H1 (cell line): ENCODE measurements at regions not wholly inside any gene's neighbourhood (a gene's known extent, or its start where the extent isn't known, plus 50 kb on each side); places are given as distances from the start of the nearest gene placed in this dataset.

Experiments used
- CTCF ChIA-PET: fragments of 300-600 bp; sonication (Branson Sonifier 250); formaldehyde crosslinking; loops from one replicate; lab custom pipeline; 2021; ENCODE audit not compliant: partially characterized antibody; lab: Charles Lee
- POLR2A ChIA-PET: fragments of 300-600 bp; sonication (Branson Sonifier 250); formaldehyde crosslinking; loops from one replicate; lab custom pipeline; 2021; ENCODE audit warnings: inconsistent platforms; ENCODE audit not compliant: partially characterized antibody; lab: Charles Lee
- DNase-seq, 2 experiments: peaks; one replicate each; pipeline versions ENCODE4 v3.0.0 to v3.0.0-alpha.2; 2010 to 2022; ENCODE audit warnings: low spot score in 2 of 2, low read depth in 1 of 2, mixed read lengths in 1 of 2
- FAIRE-seq: peaks from 2 replicates; lab custom pipeline; 2011; peaks lifted over from hg19 to GRCh38; lab: Jason Lieb, UNC
- H2AFZ ChIP-seq: 2 replicates; pipeline ENCODE4 v1.8.1; 2012; ENCODE audit warnings: low read length, inconsistent platforms
- H2AK5ac ChIP-seq: 2 replicates; pipeline ENCODE4 v1.6.1; 2013; ENCODE audit warnings: low read depth, low read length
- H2BK120ac ChIP-seq: replicated peaks from 2 replicates; pipeline ENCODE3; 2013; ENCODE audit warnings: low read depth, low read length, inconsistent platforms
- H2BK12ac ChIP-seq: 2 replicates; pipeline ENCODE4 v1.6.1; 2013; ENCODE audit warnings: low read depth, low read length
- H2BK15ac ChIP-seq: 2 replicates; pipeline ENCODE4 v1.6.1; 2013; ENCODE audit warnings: low read length
- H2BK20ac ChIP-seq: 2 replicates; pipeline ENCODE4 v1.6.1; 2013; ENCODE audit warnings: low read length
- H2BK5ac ChIP-seq: 2 replicates; pipeline ENCODE4 v1.6.1; 2013; ENCODE audit warnings: low read depth, low read length
- H3K14ac ChIP-seq: 2 replicates; pipeline ENCODE4 v1.6.1; 2013; ENCODE audit warnings: inconsistent platforms; ENCODE audit not compliant: insufficient read length
- H3K18ac ChIP-seq: 2 replicates; pipeline ENCODE4 v1.6.1; 2013; ENCODE audit warnings: low read length; ENCODE audit errors: extremely low read depth
- H3K23ac ChIP-seq: 2 replicates; pipeline ENCODE4 v1.6.1; 2013; ENCODE audit warnings: inconsistent platforms; ENCODE audit not compliant: insufficient read length
- H3K23me2 ChIP-seq: 2 replicates; pipeline ENCODE4 v1.6.1; 2013; ENCODE audit warnings: low read depth, low read length
- H3K27ac ChIP-seq: 2 replicates; pipeline ENCODE4 v1.6.1; 2011; ENCODE audit warnings: low read depth, low read length, inconsistent platforms
- H3K27me3 ChIP-seq, 4 experiments: replicated peaks in 1 of 4; 1 replicate in 1 of 4; 2 replicates in 3 of 4; pipeline versions ENCODE4 v1.6.1 to v1.8.1; 2011 to 2013; ENCODE audit warnings: low read length in 3 of 4, mild to moderate bottlenecking in 3 of 4, inconsistent platforms in 2 of 4, mixed read lengths in 2 of 4, moderate library complexity in 1 of 4; ENCODE audit not compliant: control insufficient read depth in 3 of 4, insufficient read depth in 3 of 4; ENCODE audit errors: extremely low read depth in 1 of 4
- H3K36me3 ChIP-seq, 4 experiments: 2 replicates each; pipeline versions ENCODE4 v1.6.1 to v1.8.1; 2011 to 2013; ENCODE audit warnings: mild to moderate bottlenecking in 4 of 4, low read length in 3 of 4, moderate library complexity in 2 of 4, control low read depth in 1 of 4, inconsistent platforms in 1 of 4; ENCODE audit not compliant: insufficient read depth in 4 of 4, control insufficient read depth in 2 of 4
- H3K4ac ChIP-seq: replicated peaks from 2 replicates; pipeline ENCODE3; 2013; ENCODE audit warnings: low read length, low read depth, mixed read lengths, inconsistent platforms; ENCODE audit not compliant: insufficient read length
- H3K4me1 ChIP-seq, 4 experiments: replicated peaks in 1 of 4; 1 replicate in 1 of 4; 2 replicates in 3 of 4; pipeline versions ENCODE4 v1.6.1 to v1.8.1; 2011 to 2013; ENCODE audit warnings: low read length in 3 of 4, inconsistent platforms in 2 of 4, mixed read lengths in 1 of 4; ENCODE audit not compliant: insufficient read depth in 4 of 4, control insufficient read depth in 3 of 4
- H3K4me2 ChIP-seq, 2 experiments: 2 replicates each; pipeline versions ENCODE4 v1.6.1 to v1.8.1; 2011 to 2013; ENCODE audit warnings: low read depth in 2 of 2, low read length in 2 of 2, control low read depth in 1 of 2, inconsistent platforms in 1 of 2, mild to moderate bottlenecking in 1 of 2; ENCODE audit not compliant: insufficient read depth in 1 of 2
- H3K4me3 ChIP-seq, 4 experiments: fragments of 200-600, 300-600 bp in 1 of 4; sonication (generic), shearing (Covaris generic), sonication (Bioruptor Twin) in 1 of 4; 2 replicates each; pipeline versions ENCODE4 v1.5.1 to v1.8.1; 2011 to 2016; ENCODE audit warnings: low read length in 4 of 4, low read depth in 3 of 4, control low read depth in 2 of 4, inconsistent platforms in 2 of 4, mild to moderate bottlenecking in 2 of 4, mixed read lengths in 1 of 4, moderate library complexity in 1 of 4; ENCODE audit not compliant: insufficient read depth in 2 of 4; ENCODE audit errors: extremely low read depth in 1 of 4
- H3K56ac ChIP-seq: replicated peaks from 2 replicates; pipeline ENCODE3; 2013; ENCODE audit warnings: low read depth, mild to moderate bottlenecking, mixed read lengths, low read length, inconsistent platforms; ENCODE audit not compliant: insufficient read length
- H3K79me1 ChIP-seq: 2 replicates; pipeline ENCODE4 v1.6.1; 2013; ENCODE audit warnings: low read depth, low read length, control low read depth
- H3K79me2 ChIP-seq, 2 experiments: 2 replicates each; pipeline versions ENCODE4 v1.6.1 to v1.8.1; 2012 to 2013; ENCODE audit warnings: low read length in 2 of 2, mild to moderate bottlenecking in 2 of 2, inconsistent platforms in 1 of 2; ENCODE audit not compliant: insufficient read depth in 2 of 2, control insufficient read depth in 1 of 2
- H3K9ac ChIP-seq, 4 experiments: replicated peaks in 1 of 4; 1 replicate in 1 of 4; 2 replicates in 3 of 4; pipeline versions ENCODE4 v1.6.1 to v1.8.1; 2011 to 2013; ENCODE audit warnings: low read depth in 3 of 4, low read length in 3 of 4, control low read depth in 2 of 4, mild to moderate bottlenecking in 2 of 4, moderate library complexity in 2 of 4, inconsistent platforms in 1 of 4; ENCODE audit errors: extremely low read depth in 1 of 4
- H3K9me3 ChIP-seq, 2 experiments: 2 replicates each; pipeline versions ENCODE4 v1.6.1 to v1.8.1; 2012 to 2013; ENCODE audit warnings: mild to moderate bottlenecking in 2 of 2, moderate library complexity in 2 of 2, control low read depth in 1 of 2, inconsistent platforms in 1 of 2, low read depth in 1 of 2, low read length in 1 of 2, mixed read lengths in 1 of 2; ENCODE audit not compliant: insufficient read depth in 2 of 2
- H4K20me1 ChIP-seq, 2 experiments: replicated peaks in 1 of 2; 2 replicates each; pipeline versions ENCODE3 to v1.8.1; 2011 to 2013; ENCODE audit warnings: inconsistent platforms in 2 of 2, low read length in 2 of 2, mild to moderate bottlenecking in 1 of 2; ENCODE audit not compliant: insufficient read depth in 2 of 2, control insufficient read depth in 1 of 2
- H4K5ac ChIP-seq: 2 replicates; pipeline ENCODE4 v1.6.1; 2013; ENCODE audit warnings: low read length, low read depth, mixed read lengths, inconsistent platforms; ENCODE audit not compliant: insufficient read length
- H4K8ac ChIP-seq: 2 replicates; pipeline ENCODE4 v1.8.0; 2013; ENCODE audit warnings: mild to moderate bottlenecking, moderate library complexity, low read length, inconsistent platforms; ENCODE audit not compliant: insufficient read depth; ENCODE audit errors: extremely low read depth
- H4K91ac ChIP-seq: replicated peaks from 2 replicates; pipeline ENCODE3; 2013; ENCODE audit warnings: low read length, mixed read lengths, inconsistent platforms; ENCODE audit not compliant: insufficient read length
- WGBS, 2 experiments: shearing (Covaris generic) in 1 of 2; methylation state at CpG; one replicate each; pipeline versions ENCODE4 v1.1.6 to v1.1.7; 2013 to 2015; ENCODE audit warnings: low lambda C conversion rate in 2 of 2, mixed read lengths in 2 of 2, inconsistent platforms in 1 of 2, low coverage in 1 of 2, missing lambda C conversion rate in 1 of 2; ENCODE audit not compliant: insufficient replicate concordance in 2 of 2, insufficient coverage in 1 of 2, insufficient read length in 1 of 2; ENCODE audit errors: extremely low coverage in 1 of 2, missing lambda C conversion rate in 1 of 2; 5-methylcytosine and 5-hydroxymethylcytosine counted together
- TF ChIP-seq, protein P1 (sequence below): fragments of 300-600 bp; sonication (generic); IDR thresholded peaks from 2 replicates; pipeline ENCODE4 v1.7.1; 2012; ENCODE audit warnings: low read length, moderate library complexity, mild to moderate bottlenecking, inconsistent platforms; ENCODE audit not compliant: insufficient replicate concordance

- no peak overlapping the region for H3K4ac ChIP-seq
- H3K9ac ChIP-seq, result no peak overlapping the region
- H2BK12ac ChIP-seq, result no peak overlapping the region
- no peaks in the 10 kb centered on the region for H3K79me2 ChIP-seq
- H3K18ac ChIP-seq, result no peak overlapping the region
- H2BK120ac ChIP-seq, result no peak overlapping the region
- CTCF ChIA-PET, result interaction anchor here (2.3 kb wide), 1 partner anchor 8 kb away, joined by 7 read pairs; no protein-coding TSS in a partner anchor
- no peak overlapping the region for H4K8ac ChIP-seq
- no peak overlapping the region for H3K4me3 ChIP-seq
- H4K5ac ChIP-seq, result no peak overlapping the region
- no peak overlapping the region for H2AK5ac ChIP-seq
- H4K20me1 ChIP-seq, result no peaks in the 10 kb centered on the region
- H3K79me1 ChIP-seq, result no peaks in the 10 kb centered on the region
- no peak overlapping the region for H2BK15ac ChIP-seq
- no peak overlapping the region for H2BK20ac ChIP-seq
- FAIRE-seq (no peak), DNase-seq (no peak)
- POLR2A ChIA-PET, result no interaction called here
- no peak overlapping the region for H4K91ac ChIP-seq
- no peak overlapping the region for H3K23ac ChIP-seq
- no peak overlapping the region for H2BK5ac ChIP-seq
- H3K23me2 ChIP-seq, result no peaks in the 10 kb centered on the region
- H3K9me3 ChIP-seq, result peaks cover 9 to 13% of the 10 kb centered on the region in 2 experiments
- no peak overlapping the region for H3K56ac ChIP-seq
- H3K27me3 ChIP-seq, result no peaks in the 10 kb centered on the region
- no peak overlapping the region for H2AFZ ChIP-seq
- H3K4me2 ChIP-seq, result no peak overlapping the region
- no peak overlapping the region for H3K27ac ChIP-seq
- H3K36me3 ChIP-seq, result no peaks in the 10 kb centered on the region; a peak in 1 of 8 replicates
- H3K4me1 ChIP-seq, result no peaks in the 10 kb centered on the region
- H3K14ac ChIP-seq, result no peak overlapping the region
- 72% methylated on average over 2 of the region's 2 CpGs; no CpG with 5 or more reads in 1 of the 2 experiments for WGBS, 2 experiments
- TF ChIP-seq, protein P1, sequence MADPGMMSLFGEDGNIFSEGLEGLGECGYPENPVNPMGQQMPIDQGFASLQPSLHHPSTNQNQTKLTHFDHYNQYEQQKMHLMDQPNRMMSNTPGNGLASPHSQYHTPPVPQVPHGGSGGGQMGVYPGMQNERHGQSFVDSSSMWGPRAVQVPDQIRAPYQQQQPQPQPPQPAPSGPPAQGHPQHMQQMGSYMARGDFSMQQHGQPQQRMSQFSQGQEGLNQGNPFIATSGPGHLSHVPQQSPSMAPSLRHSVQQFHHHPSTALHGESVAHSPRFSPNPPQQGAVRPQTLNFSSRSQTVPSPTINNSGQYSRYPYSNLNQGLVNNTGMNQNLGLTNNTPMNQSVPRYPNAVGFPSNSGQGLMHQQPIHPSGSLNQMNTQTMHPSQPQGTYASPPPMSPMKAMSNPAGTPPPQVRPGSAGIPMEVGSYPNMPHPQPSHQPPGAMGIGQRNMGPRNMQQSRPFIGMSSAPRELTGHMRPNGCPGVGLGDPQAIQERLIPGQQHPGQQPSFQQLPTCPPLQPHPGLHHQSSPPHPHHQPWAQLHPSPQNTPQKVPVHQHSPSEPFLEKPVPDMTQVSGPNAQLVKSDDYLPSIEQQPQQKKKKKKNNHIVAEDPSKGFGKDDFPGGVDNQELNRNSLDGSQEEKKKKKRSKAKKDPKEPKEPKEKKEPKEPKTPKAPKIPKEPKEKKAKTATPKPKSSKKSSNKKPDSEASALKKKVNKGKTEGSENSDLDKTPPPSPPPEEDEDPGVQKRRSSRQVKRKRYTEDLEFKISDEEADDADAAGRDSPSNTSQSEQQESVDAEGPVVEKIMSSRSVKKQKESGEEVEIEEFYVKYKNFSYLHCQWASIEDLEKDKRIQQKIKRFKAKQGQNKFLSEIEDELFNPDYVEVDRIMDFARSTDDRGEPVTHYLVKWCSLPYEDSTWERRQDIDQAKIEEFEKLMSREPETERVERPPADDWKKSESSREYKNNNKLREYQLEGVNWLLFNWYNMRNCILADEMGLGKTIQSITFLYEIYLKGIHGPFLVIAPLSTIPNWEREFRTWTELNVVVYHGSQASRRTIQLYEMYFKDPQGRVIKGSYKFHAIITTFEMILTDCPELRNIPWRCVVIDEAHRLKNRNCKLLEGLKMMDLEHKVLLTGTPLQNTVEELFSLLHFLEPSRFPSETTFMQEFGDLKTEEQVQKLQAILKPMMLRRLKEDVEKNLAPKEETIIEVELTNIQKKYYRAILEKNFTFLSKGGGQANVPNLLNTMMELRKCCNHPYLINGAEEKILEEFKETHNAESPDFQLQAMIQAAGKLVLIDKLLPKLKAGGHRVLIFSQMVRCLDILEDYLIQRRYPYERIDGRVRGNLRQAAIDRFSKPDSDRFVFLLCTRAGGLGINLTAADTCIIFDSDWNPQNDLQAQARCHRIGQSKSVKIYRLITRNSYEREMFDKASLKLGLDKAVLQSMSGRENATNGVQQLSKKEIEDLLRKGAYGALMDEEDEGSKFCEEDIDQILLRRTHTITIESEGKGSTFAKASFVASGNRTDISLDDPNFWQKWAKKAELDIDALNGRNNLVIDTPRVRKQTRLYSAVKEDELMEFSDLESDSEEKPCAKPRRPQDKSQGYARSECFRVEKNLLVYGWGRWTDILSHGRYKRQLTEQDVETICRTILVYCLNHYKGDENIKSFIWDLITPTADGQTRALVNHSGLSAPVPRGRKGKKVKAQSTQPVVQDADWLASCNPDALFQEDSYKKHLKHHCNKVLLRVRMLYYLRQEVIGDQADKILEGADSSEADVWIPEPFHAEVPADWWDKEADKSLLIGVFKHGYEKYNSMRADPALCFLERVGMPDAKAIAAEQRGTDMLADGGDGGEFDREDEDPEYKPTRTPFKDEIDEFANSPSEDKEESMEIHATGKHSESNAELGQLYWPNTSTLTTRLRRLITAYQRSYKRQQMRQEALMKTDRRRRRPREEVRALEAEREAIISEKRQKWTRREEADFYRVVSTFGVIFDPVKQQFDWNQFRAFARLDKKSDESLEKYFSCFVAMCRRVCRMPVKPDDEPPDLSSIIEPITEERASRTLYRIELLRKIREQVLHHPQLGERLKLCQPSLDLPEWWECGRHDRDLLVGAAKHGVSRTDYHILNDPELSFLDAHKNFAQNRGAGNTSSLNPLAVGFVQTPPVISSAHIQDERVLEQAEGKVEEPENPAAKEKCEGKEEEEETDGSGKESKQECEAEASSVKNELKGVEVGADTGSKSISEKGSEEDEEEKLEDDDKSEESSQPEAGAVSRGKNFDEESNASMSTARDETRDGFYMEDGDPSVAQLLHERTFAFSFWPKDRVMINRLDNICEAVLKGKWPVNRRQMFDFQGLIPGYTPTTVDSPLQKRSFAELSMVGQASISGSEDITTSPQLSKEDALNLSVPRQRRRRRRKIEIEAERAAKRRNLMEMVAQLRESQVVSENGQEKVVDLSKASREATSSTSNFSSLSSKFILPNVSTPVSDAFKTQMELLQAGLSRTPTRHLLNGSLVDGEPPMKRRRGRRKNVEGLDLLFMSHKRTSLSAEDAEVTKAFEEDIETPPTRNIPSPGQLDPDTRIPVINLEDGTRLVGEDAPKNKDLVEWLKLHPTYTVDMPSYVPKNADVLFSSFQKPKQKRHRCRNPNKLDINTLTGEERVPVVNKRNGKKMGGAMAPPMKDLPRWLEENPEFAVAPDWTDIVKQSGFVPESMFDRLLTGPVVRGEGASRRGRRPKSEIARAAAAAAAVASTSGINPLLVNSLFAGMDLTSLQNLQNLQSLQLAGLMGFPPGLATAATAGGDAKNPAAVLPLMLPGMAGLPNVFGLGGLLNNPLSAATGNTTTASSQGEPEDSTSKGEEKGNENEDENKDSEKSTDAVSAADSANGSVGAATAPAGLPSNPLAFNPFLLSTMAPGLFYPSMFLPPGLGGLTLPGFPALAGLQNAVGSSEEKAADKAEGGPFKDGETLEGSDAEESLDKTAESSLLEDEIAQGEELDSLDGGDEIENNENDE, result no peak
Observed at GRCh38 chr3:147130461-147130860, 275.9 kb downstream of the ZIC4 start.
